HCT116 (cell line): ENCODE measurements at regions not wholly inside any gene's neighbourhood (a gene's known extent, or its start where the extent isn't known, plus 50 kb on each side); places are given as distances from the start of the nearest gene placed in this dataset.

ENCODE experiments used
- ELF1 ChIP-seq: IDR thresholded peaks from 2 replicates; pipeline ENCODE4 v1.6.1; 2012; ENCODE audit warnings: low read depth, borderline replicate concordance
- POLR2AphosphoS5 ChIP-seq: IDR thresholded peaks from 2 replicates; pipeline ENCODE4 v1.6.1; 2011; ENCODE audit warnings: mild to moderate bottlenecking, low read depth, low read length, moderate library complexity
- TF ChIP-seq, protein P1 (sequence below): IDR thresholded peaks from 2 replicates; pipeline ENCODE4 v1.6.1; 2012; ENCODE audit warnings: low read depth
- TF ChIP-seq, protein P2 (sequence below), 3 experiments: fragments of 200-600 bp in 1 of 3; sonication (generic) in 1 of 3; IDR thresholded peaks in 2 of 3; conservative IDR thresholded peaks in 1 of 3; 2 replicates each; pipeline ENCODE4 v1.5.1; 2012 to 2017; ENCODE audit warnings: low read depth in 2 of 3, low read length in 2 of 3, antibody characterized with exemption in 1 of 3, borderline replicate concordance in 1 of 3, control low read depth in 1 of 3, mild to moderate bottlenecking in 1 of 3, mixed read lengths in 1 of 3, mixed run types in 1 of 3, moderate library complexity in 1 of 3; ENCODE audit not compliant: insufficient read depth in 1 of 3
- TF ChIP-seq, protein P3 (sequence below): IDR thresholded peaks from 2 replicates; pipeline ENCODE4 v1.6.1; 2012

DNA sequence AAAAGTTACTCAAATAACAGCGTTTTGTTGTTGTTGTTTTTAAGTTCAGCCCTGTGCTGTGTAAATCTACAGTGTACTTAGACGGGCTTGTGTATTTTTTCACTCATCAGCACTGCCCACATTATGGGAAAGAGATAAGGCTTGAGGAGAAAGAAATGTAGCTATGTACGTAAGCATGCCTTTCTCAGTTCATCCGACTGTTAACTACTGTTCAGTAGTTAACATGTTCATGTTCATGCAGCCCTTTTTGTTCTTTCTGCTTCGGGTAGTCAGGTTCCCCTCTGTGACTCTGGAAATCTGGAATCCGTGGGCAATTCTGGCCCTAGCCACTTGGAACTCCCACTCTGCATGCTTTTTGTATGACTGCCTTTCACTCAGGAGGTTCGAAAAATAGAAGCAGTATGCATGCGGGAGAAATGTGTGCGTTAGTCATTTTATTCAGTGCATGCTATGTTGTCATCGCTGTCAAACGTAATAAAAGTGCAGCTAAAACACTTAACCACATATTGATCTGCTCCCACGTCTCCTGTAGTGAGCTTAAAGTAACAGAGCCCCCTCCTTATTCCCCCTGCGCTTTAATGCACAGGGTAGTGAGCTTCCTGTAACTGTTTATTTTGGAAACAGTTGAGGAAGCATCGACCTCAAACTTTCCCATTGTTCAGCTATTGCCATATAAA, 283.1 kb upstream of the NR2F2 start:
- TF ChIP-seq, protein P1, sequence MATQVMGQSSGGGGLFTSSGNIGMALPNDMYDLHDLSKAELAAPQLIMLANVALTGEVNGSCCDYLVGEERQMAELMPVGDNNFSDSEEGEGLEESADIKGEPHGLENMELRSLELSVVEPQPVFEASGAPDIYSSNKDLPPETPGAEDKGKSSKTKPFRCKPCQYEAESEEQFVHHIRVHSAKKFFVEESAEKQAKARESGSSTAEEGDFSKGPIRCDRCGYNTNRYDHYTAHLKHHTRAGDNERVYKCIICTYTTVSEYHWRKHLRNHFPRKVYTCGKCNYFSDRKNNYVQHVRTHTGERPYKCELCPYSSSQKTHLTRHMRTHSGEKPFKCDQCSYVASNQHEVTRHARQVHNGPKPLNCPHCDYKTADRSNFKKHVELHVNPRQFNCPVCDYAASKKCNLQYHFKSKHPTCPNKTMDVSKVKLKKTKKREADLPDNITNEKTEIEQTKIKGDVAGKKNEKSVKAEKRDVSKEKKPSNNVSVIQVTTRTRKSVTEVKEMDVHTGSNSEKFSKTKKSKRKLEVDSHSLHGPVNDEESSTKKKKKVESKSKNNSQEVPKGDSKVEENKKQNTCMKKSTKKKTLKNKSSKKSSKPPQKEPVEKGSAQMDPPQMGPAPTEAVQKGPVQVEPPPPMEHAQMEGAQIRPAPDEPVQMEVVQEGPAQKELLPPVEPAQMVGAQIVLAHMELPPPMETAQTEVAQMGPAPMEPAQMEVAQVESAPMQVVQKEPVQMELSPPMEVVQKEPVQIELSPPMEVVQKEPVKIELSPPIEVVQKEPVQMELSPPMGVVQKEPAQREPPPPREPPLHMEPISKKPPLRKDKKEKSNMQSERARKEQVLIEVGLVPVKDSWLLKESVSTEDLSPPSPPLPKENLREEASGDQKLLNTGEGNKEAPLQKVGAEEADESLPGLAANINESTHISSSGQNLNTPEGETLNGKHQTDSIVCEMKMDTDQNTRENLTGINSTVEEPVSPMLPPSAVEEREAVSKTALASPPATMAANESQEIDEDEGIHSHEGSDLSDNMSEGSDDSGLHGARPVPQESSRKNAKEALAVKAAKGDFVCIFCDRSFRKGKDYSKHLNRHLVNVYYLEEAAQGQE = no peak
- no peak for TF ChIP-seq POLR2AphosphoS5
- TF ChIP-seq, protein P2, sequence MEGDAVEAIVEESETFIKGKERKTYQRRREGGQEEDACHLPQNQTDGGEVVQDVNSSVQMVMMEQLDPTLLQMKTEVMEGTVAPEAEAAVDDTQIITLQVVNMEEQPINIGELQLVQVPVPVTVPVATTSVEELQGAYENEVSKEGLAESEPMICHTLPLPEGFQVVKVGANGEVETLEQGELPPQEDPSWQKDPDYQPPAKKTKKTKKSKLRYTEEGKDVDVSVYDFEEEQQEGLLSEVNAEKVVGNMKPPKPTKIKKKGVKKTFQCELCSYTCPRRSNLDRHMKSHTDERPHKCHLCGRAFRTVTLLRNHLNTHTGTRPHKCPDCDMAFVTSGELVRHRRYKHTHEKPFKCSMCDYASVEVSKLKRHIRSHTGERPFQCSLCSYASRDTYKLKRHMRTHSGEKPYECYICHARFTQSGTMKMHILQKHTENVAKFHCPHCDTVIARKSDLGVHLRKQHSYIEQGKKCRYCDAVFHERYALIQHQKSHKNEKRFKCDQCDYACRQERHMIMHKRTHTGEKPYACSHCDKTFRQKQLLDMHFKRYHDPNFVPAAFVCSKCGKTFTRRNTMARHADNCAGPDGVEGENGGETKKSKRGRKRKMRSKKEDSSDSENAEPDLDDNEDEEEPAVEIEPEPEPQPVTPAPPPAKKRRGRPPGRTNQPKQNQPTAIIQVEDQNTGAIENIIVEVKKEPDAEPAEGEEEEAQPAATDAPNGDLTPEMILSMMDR (IDR thresholded peaks at IDR 0.05 in 2 of 3, conservative IDR thresholded peaks at IDR 0.05 in 1 of 3; ENCODE audit: borderline replicate concordance in 1 of 3, insufficient read depth in 1 of 3, low read depth in 2 of 3, low read length in 2 of 3) = no peak
- TF ChIP-seq, protein P3, sequence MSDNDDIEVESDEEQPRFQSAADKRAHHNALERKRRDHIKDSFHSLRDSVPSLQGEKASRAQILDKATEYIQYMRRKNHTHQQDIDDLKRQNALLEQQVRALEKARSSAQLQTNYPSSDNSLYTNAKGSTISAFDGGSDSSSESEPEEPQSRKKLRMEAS = no peak
- no peak for TF ChIP-seq ELF1
